ENCODE measurements at regions not wholly inside any gene's neighbourhood (a gene's known extent, or its start where the extent isn't known, plus 50 kb on each side); places are given as distances from the start of the nearest gene placed in this dataset.

DNA sequence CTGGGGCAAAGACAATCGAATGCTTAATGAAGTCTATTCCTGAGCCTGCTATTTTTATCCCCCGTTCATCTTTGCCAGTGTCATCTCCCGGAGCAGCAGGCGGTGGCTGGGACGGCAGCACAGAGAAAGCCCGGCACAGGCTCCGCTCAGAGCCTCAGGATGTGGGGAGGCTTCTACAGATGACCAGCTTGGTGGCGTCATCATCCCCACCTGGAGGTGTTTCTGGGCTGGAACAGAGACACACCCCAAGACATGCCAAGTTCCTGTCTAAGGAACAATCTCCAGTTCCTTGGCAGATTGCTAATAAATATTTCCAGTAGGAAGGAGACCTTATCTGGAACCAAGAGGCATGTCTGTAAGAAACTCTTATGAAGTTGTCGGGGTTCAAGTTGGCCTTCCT is 552.4 kb upstream of the MGMT start (continued):
- TF ChIP-seq, protein P1, sequence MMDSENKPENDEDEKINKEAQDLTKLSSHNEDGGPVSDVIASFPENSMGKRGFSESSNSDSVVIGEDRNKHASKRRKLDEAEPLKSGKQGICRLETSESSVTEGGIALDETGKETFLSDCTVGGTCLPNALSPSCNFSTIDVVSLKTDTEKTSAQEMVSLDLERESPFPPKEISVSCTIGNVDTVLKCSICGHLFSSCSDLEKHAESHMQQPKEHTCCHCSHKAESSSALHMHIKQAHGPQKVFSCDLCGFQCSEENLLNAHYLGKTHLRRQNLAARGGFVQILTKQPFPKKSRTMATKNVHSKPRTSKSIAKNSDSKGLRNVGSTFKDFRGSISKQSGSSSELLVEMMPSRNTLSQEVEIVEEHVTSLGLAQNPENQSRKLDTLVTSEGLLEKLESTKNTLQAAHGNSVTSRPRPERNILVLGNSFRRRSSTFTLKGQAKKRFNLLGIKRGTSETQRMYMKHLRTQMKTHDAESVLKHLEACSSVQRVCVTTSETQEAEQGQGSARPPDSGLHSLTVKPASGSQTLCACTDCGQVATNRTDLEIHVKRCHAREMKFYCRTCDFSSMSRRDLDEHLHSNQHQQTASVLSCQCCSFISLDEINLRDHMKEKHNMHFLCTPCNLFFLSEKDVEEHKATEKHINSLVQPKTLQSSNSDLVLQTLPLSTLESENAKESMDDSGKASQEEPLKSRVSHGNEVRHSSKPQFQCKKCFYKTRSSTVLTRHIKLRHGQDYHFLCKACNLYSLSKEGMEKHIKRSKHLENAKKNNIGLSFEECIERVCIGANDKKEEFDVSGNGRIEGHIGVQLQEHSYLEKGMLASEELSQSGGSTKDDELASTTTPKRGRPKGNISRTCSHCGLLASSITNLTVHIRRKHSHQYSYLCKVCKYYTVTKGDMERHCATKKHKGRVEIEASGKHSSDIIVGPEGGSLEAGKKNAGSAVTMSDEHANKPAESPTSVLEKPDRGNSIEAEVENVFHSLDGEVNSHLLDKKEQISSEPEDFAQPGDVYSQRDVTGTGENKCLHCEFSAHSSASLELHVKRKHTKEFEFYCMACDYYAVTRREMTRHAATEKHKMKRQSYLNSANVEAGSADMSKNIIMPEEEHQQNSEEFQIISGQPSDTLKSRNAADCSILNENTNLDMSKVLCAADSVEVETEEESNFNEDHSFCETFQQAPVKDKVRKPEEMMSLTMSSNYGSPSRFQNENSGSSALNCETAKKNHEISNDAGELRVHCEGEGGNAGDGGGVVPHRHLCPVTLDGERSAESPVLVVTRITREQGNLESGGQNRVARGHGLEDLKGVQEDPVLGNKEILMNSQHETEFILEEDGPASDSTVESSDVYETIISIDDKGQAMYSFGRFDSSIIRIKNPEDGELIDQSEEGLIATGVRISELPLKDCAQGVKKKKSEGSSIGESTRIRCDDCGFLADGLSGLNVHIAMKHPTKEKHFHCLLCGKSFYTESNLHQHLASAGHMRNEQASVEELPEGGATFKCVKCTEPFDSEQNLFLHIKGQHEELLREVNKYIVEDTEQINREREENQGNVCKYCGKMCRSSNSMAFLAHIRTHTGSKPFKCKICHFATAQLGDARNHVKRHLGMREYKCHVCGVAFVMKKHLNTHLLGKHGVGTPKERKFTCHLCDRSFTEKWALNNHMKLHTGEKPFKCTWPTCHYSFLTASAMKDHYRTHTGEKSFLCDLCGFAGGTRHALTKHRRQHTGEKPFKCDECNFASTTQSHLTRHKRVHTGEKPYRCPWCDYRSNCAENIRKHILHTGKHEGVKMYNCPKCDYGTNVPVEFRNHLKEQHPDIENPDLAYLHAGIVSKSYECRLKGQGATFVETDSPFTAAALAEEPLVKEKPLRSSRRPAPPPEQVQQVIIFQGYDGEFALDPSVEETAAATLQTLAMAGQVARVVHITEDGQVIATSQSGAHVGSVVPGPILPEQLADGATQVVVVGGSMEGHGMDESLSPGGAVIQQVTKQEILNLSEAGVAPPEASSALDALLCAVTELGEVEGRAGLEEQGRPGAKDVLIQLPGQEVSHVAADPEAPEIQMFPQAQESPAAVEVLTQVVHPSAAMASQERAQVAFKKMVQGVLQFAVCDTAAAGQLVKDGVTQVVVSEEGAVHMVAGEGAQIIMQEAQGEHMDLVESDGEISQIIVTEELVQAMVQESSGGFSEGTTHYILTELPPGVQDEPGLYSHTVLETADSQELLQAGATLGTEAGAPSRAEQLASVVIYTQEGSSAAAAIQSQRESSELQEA (IDR thresholded peaks at IDR 0.05; ENCODE audit: low read depth) = no peak
- TF ChIP-seq, protein P2, sequence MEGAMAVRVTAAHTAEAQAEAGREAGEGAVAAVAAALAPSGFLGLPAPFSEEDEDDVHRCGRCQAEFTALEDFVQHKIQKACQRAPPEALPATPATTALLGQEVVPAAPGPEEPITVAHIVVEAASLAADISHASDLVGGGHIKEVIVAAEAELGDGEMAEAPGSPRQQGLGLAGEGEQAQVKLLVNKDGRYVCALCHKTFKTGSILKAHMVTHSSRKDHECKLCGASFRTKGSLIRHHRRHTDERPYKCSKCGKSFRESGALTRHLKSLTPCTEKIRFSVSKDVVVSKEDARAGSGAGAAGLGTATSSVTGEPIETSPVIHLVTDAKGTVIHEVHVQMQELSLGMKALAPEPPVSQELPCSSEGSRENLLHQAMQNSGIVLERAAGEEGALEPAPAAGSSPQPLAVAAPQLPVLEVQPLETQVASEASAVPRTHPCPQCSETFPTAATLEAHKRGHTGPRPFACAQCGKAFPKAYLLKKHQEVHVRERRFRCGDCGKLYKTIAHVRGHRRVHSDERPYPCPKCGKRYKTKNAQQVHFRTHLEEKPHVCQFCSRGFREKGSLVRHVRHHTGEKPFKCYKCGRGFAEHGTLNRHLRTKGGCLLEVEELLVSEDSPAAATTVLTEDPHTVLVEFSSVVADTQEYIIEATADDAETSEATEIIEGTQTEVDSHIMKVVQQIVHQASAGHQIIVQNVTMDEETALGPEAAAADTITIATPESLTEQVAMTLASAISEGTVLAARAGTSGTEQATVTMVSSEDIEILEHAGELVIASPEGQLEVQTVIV (CRISPR knock-in tag; IDR thresholded peaks at IDR 0.05; ENCODE audit: borderline replicate concordance) = no peak

Data from K562 (cell line).